ENCODE measurements at regions not wholly inside any gene's neighbourhood (a gene's known extent, or its start where the extent isn't known, plus 50 kb on each side); places are given as distances from the start of the nearest gene placed in this dataset.

- Histone ChIP-seq H3K4me1 (0 out of 3 replicates have a peak, but pooled peaks cover 3% of the 10 kb centered on the region), H3K4me3 (no peak overlapping the region), H3K4me2 (no peak overlapping the region), H3K27ac (no peak overlapping the region), H3K9me3 (no peaks in the 10 kb centered on the region)
- DNase-seq (ENCODE audit: low read depth in 1 of 2, low spot score in 1 of 2) (no peak), FAIRE-seq (no peak), ATAC-seq (no peak)
- 25% methylated on average over 1 of the region's 1 CpG for WGBS (ENCODE audit: missing lambda C conversion rate)
- TF ChIP-seq, protein P1, sequence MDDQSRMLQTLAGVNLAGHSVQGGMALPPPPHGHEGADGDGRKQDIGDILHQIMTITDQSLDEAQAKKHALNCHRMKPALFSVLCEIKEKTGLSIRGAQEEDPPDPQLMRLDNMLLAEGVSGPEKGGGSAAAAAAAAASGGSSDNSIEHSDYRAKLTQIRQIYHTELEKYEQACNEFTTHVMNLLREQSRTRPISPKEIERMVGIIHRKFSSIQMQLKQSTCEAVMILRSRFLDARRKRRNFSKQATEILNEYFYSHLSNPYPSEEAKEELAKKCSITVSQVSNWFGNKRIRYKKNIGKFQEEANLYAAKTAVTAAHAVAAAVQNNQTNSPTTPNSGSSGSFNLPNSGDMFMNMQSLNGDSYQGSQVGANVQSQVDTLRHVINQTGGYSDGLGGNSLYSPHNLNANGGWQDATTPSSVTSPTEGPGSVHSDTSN (IDR thresholded peaks at IDR 0.05): no peak
- no peak for TF ChIP-seq JUNB (IDR thresholded peaks at IDR 0.05)
- no peak for TF ChIP-seq NFE2L2 (conservative IDR thresholded peaks at IDR 0.05; ENCODE audit: low read length)
- no peak for TF ChIP-seq GATA3 (IDR thresholded peaks at IDR 0.05; ENCODE audit: borderline replicate concordance)
- TF ChIP-seq ATOH8 (CRISPR knock-in tag; IDR thresholded peaks at IDR 0.05; ENCODE audit: low read depth): no peak
- TF ChIP-seq ZNF302 (CRISPR knock-in tag; IDR thresholded peaks at IDR 0.05): no peak
- TF ChIP-seq HOXB13 (CRISPR knock-in tag; IDR thresholded peaks at IDR 0.05; ENCODE audit: low read depth): no peak
- no peak for TF ChIP-seq EHMT2 (IDR thresholded peaks at IDR 0.05; ENCODE audit: low read depth)
- TF ChIP-seq NR3C1 (IDR thresholded peaks at IDR 0.05): no peak
- no peak for TF ChIP-seq KDM1A (IDR thresholded peaks at IDR 0.05; ENCODE audit: low read depth)
- no peak for TF ChIP-seq ESRRA (IDR thresholded peaks at IDR 0.05; ENCODE audit: borderline replicate concordance, low read length)
- no peak for TF ChIP-seq HDAC2 (IDR thresholded peaks at IDR 0.05)
- no peak for TF ChIP-seq FOXS1 (CRISPR knock-in tag; IDR thresholded peaks at IDR 0.05)
- TF ChIP-seq CEBPB (IDR thresholded peaks at IDR 0.05): no peak
- no peak for TF ChIP-seq HOXB5 (CRISPR knock-in tag; IDR thresholded peaks at IDR 0.05)
- no peak for TF ChIP-seq CBX2 (IDR thresholded peaks at IDR 0.05; ENCODE audit: borderline replicate concordance, low read depth)
- no peak for TF ChIP-seq ZFP36 (IDR thresholded peaks at IDR 0.05; ENCODE audit: borderline replicate concordance, partially characterized antibody)
- POLR2A ChIA-PET: no interaction called here
- CTCF ChIA-PET: interaction anchor here (0.8 kb wide), 1 partner anchor 9 kb away, joined by 3 read pairs; no protein-coding TSS in a partner anchor
These were observed 302.8 kb upstream of the RASA1 start for GRCh38 chr5:86964889-86965288.

- 7% methylated on average over 4 of the region's 4 CpGs for WGBS (ENCODE audit: missing lambda C conversion rate)
- peak overlapping the region in 1 of 2 experiments; percentile 52; a peak in 1 of 6 replicates for H3K27ac ChIP-seq
- DNase-seq (ENCODE audit: low read depth in 1 of 2, low spot score in 1 of 2) (peak; percentile 21 to 46), ATAC-seq (peak in 1 of 2 experiments; percentile 53; a peak in 2 of 6 replicates), FAIRE-seq (peak; percentile 54)
- H3K4me1 ChIP-seq: 0 out of 3 replicates have a peak, but pooled peaks cover 3% of the 10 kb centered on the region
- H3K4me3 ChIP-seq: no peak overlapping the region
- peak overlapping the region; percentile 34; the same call in 2 of the 3 replicates for H3K4me2 ChIP-seq
- POLR2A ChIA-PET: interaction anchor here (1.2 kb wide), 1 partner anchor 88 kb away, joined by 4 read pairs; no protein-coding TSS in a partner anchor
- H3K9me3 ChIP-seq: no peaks in the 10 kb centered on the region
- TF ChIP-seq RAD21 (conservative IDR thresholded peaks at IDR 0.05 in 1 of 2, IDR thresholded peaks at IDR 0.05 in 1 of 2) (peak; percentile 73 to 77), SMC3 (IDR thresholded peaks at IDR 0.05) (peak; percentile 67), BHLHE40 (IDR thresholded peaks at IDR 0.05; ENCODE audit: low read depth, low read length) (no peak)
- TF ChIP-seq, protein P2, sequence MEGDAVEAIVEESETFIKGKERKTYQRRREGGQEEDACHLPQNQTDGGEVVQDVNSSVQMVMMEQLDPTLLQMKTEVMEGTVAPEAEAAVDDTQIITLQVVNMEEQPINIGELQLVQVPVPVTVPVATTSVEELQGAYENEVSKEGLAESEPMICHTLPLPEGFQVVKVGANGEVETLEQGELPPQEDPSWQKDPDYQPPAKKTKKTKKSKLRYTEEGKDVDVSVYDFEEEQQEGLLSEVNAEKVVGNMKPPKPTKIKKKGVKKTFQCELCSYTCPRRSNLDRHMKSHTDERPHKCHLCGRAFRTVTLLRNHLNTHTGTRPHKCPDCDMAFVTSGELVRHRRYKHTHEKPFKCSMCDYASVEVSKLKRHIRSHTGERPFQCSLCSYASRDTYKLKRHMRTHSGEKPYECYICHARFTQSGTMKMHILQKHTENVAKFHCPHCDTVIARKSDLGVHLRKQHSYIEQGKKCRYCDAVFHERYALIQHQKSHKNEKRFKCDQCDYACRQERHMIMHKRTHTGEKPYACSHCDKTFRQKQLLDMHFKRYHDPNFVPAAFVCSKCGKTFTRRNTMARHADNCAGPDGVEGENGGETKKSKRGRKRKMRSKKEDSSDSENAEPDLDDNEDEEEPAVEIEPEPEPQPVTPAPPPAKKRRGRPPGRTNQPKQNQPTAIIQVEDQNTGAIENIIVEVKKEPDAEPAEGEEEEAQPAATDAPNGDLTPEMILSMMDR (IDR thresholded peaks at IDR 0.05): peak; percentile 57
- CTCF ChIA-PET: interaction anchor here (0.9 to 3.0 kb wide), 8 partner anchors 11 to 92 kb away, joined by 3 to 15 read pairs (median 5); no protein-coding TSS in a partner anchor
These were observed 299.4 kb upstream of the RASA1 start for GRCh38 chr5:86968301-86968753.

DNA sequence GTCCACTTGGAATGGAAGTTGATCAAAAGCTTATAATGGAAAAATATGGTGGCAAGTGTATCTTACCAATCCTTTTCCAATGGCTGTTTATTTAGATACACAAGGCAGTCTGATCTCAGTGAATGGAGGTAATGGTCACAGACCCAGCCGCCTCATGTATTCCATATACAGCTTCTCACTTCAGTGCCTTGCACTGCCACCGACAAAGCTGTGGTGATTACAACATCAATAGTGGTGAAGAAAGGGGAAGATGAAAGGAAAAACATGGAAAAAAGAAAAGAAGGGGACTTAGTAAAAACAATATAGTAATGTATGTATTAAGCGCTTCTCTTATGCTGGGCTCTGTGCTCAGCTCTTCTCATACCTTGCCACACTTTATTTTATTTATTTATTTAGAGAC is 297.3 kb upstream of the RASA1 start:
- Histone ChIP-seq H3K4me3 (no peak overlapping the region), H3K9me3 (no peaks in the 10 kb centered on the region), H3K27ac (no peak overlapping the region), H3K4me1 (0 out of 3 replicates have a peak, but pooled peaks cover 3% of the 10 kb centered on the region), H3K4me2 (no peak overlapping the region)
- DNase-seq (ENCODE audit: low read depth in 1 of 2, low spot score in 1 of 2) (no peak), ATAC-seq (no peak), FAIRE-seq (no peak)
- POLR2A ChIA-PET: no interaction called here
- CTCF ChIA-PET: interaction anchor here (1.3 kb wide), 2 partner anchors 90 to 424 kb away, joined by 3 to 8 read pairs; no protein-coding TSS in a partner anchor
- TF ChIP-seq, protein P3, sequence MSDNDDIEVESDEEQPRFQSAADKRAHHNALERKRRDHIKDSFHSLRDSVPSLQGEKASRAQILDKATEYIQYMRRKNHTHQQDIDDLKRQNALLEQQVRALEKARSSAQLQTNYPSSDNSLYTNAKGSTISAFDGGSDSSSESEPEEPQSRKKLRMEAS (IDR thresholded peaks at IDR 0.05): no peak
- TF ChIP-seq TFCP2L1 (CRISPR knock-in tag; IDR thresholded peaks at IDR 0.05) (no peak), RAD21 (conservative IDR thresholded peaks at IDR 0.05 in 1 of 2, IDR thresholded peaks at IDR 0.05 in 1 of 2) (no peak), HOXA7 (CRISPR knock-in tag; IDR thresholded peaks at IDR 0.05) (no peak), EHMT2 (IDR thresholded peaks at IDR 0.05; ENCODE audit: low read depth) (no peak), ATOH8 (CRISPR knock-in tag; IDR thresholded peaks at IDR 0.05; ENCODE audit: low read depth) (no peak), EHF (CRISPR knock-in tag; IDR thresholded peaks at IDR 0.05) (no peak), NPAS2 (CRISPR knock-in tag; IDR thresholded peaks at IDR 0.05; ENCODE audit: borderline replicate concordance) (no peak)
- WGBS (ENCODE audit: missing lambda C conversion rate): 83% methylated on average over 3 of the region's 3 CpGs
